Stimulated activated CD4-positive, alpha-beta T cell treated with anti-CD3 and anti-CD28 coated beads, Interleukin-12 subunit alpha, Interleukin-12 subunit beta, amount 100 ng/mL, for 48 hours (primary cell): ENCODE measurements at regions not wholly inside any gene's neighbourhood (a gene's known extent, or its start where the extent isn't known, plus 50 kb on each side); places are given as distances from the start of the nearest gene placed in this dataset.
"Not testable (repeated sequence)": the region's sequence is repeated elsewhere in the genome, so short reads cannot be mapped to it uniquely, and the experiment has no call there.

ENCODE experiments used
- DNase-seq, 3 donors: peaks; one replicate each; pipeline ENCODE4 v3.0.0-alpha.2; 2020; ENCODE audit warnings: low read depth in 2 of 3, low spot score in 1 of 3

GRCh38 chr21:38097789-38098188, 159.0 kb upstream of the KCNJ15 start:
- no peak for DNase-seq

- DNase-seq = no peak
Measured at GRCh38 chr21:38112219-38112789, 144.5 kb upstream of the KCNJ15 start.

- DNase-seq = no peak
Measured at GRCh38 chr21:38114717-38115333, 142.0 kb upstream of the KCNJ15 start.

GRCh38 chr21:38115870-38116269, 140.9 kb upstream of the KCNJ15 start:
- no peak for DNase-seq

- no peak for DNase-seq
Measured at GRCh38 chr21:38119793-38120192, 137.0 kb upstream of the KCNJ15 start.

GRCh38 chr21:38120679-38120983, 136.2 kb upstream of the KCNJ15 start:
- not testable (repeated sequence) for DNase-seq

- no peak for DNase-seq
Measured at GRCh38 chr21:38120984-38121855, 135.6 kb upstream of the KCNJ15 start.

- DNase-seq = no peak
Measured at GRCh38 chr21:38121888-38122720, 134.7 kb upstream of the KCNJ15 start.

- no peak for DNase-seq
Measured at GRCh38 chr21:38123626-38124025, 133.2 kb upstream of the KCNJ15 start.

- DNase-seq = peak; percentile 32 to 55 (median 39)
Measured at GRCh38 chr21:38126666-38127303, 130.0 kb upstream of the KCNJ15 start.

- DNase-seq = no peak
Measured at GRCh38 chr21:38129711-38130110, 127.1 kb upstream of the KCNJ15 start.

GRCh38 chr21:38133240-38133639, 123.6 kb upstream of the KCNJ15 start:
- no peak for DNase-seq

GRCh38 chr21:38134084-38134873, 122.5 kb upstream of the KCNJ15 start:
- DNase-seq = no peak

GRCh38 chr21:38136201-38136600, 120.6 kb upstream of the KCNJ15 start:
- DNase-seq = no peak

- no peak for DNase-seq
Measured at GRCh38 chr21:38139380-38140168, 117.2 kb upstream of the KCNJ15 start.

- no peak for DNase-seq
Measured at GRCh38 chr21:38140207-38140903, 116.4 kb upstream of the KCNJ15 start.

GRCh38 chr21:38142224-38142623, 114.6 kb upstream of the KCNJ15 start:
- DNase-seq = no peak

- no peak for DNase-seq
Measured at GRCh38 chr21:38144193-38144592, 112.6 kb upstream of the KCNJ15 start.

GRCh38 chr21:38145104-38145503, 111.7 kb upstream of the KCNJ15 start:
- DNase-seq = no peak
